ENCODE measurements at regions not wholly inside any gene's neighbourhood (a gene's known extent, or its start where the extent isn't known, plus 50 kb on each side); places are given as distances from the start of the nearest gene placed in this dataset.

DNA sequence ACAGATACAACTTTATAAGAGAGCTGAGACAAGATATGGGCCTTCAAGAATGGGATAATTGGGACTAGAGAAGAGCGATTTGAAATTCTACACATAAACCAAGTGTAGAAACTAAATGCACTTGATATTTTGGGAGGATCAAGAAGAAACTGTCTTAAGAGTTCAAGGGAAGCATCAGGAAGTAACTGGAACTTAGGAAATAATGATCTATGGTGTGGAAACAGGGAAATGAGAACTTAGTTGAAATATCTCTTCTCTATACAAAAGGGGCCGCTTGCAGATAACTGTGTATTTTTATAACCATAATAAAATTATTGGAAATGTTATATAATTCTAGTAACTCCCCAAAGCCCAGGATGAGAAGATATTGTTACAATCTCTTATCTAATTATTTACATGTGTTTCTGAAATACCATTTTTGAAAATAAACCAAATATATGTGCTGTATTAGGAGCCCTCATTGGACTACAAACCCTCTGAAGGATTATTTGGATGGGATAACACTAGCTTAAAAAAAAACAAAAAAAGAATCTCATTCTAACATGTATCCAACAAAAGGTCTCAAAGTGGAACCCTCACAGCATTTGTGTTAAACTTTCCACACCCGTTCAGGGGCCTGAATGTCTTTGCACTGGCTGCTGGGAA lies 84.7 kb upstream of the FLRT2 start:
- TF ChIP-seq POLR2A (IDR thresholded peaks at IDR 0.05) (no peak), POLR2AphosphoS5 (IDR thresholded peaks at IDR 0.05) (no peak)
- TF ChIP-seq, protein P1, sequence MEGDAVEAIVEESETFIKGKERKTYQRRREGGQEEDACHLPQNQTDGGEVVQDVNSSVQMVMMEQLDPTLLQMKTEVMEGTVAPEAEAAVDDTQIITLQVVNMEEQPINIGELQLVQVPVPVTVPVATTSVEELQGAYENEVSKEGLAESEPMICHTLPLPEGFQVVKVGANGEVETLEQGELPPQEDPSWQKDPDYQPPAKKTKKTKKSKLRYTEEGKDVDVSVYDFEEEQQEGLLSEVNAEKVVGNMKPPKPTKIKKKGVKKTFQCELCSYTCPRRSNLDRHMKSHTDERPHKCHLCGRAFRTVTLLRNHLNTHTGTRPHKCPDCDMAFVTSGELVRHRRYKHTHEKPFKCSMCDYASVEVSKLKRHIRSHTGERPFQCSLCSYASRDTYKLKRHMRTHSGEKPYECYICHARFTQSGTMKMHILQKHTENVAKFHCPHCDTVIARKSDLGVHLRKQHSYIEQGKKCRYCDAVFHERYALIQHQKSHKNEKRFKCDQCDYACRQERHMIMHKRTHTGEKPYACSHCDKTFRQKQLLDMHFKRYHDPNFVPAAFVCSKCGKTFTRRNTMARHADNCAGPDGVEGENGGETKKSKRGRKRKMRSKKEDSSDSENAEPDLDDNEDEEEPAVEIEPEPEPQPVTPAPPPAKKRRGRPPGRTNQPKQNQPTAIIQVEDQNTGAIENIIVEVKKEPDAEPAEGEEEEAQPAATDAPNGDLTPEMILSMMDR (IDR thresholded peaks at IDR 0.05), result no peak

All from prostate gland (tissue), 2 donors.